ENCODE measurements at regions not wholly inside any gene's neighbourhood (a gene's known extent, or its start where the extent isn't known, plus 50 kb on each side); places are given as distances from the start of the nearest gene placed in this dataset.

GRCh38 chr3:102099913-102100312 is 250.6 kb downstream of the NFKBIZ start:
- DNase-seq (ENCODE audit: extremely low read depth, low read depth): no peak
- H3K4me3 ChIP-seq (replicated peaks; ENCODE audit: low read depth, low read length): no peak overlapping the region
- TF ChIP-seq CTCF (IDR thresholded peaks at IDR 0.05; ENCODE audit: low read depth, low read length, missing control alignments): no peak

GRCh38 chr3:102102394-102102793 is 253.1 kb downstream of the NFKBIZ start:
- no peak for TF ChIP-seq CTCF (IDR thresholded peaks at IDR 0.05; ENCODE audit: low read depth, low read length, missing control alignments)
- DNase-seq (ENCODE audit: extremely low read depth, low read depth): no peak
- H3K4me3 ChIP-seq (replicated peaks; ENCODE audit: low read depth, low read length): no peak overlapping the region

- TF ChIP-seq CTCF (IDR thresholded peaks at IDR 0.05; ENCODE audit: low read depth, low read length, missing control alignments): no peak
- H3K4me3 ChIP-seq (replicated peaks; ENCODE audit: low read depth, low read length): no peak overlapping the region
Measured at GRCh38 chr3:102104033-102104432, 254.7 kb downstream of the NFKBIZ start.

GRCh38 chr3:102105193-102105592 is 255.9 kb downstream of the NFKBIZ start:
- no peak for TF ChIP-seq CTCF (IDR thresholded peaks at IDR 0.05; ENCODE audit: low read depth, low read length, missing control alignments)
- no peak for DNase-seq (ENCODE audit: extremely low read depth, low read depth)
- no peak overlapping the region for H3K4me3 ChIP-seq (replicated peaks; ENCODE audit: low read depth, low read length)

More at GRCh38 chr3:102104033-102104432, 254.7 kb downstream of the NFKBIZ start:
- DNase-seq (ENCODE audit: extremely low read depth, low read depth): no peak

- no peak overlapping the region for H3K4me3 ChIP-seq (replicated peaks; ENCODE audit: low read depth, low read length)
- no peak for TF ChIP-seq CTCF (IDR thresholded peaks at IDR 0.05; ENCODE audit: low read depth, low read length, missing control alignments)
- DNase-seq (ENCODE audit: extremely low read depth, low read depth): peak; percentile 30
Measured at GRCh38 chr3:102106416-102107097, 257.2 kb downstream of the NFKBIZ start.

GRCh38 chr3:102112704-102113230 is 263.5 kb downstream of the NFKBIZ start:
- TF ChIP-seq CTCF (IDR thresholded peaks at IDR 0.05; ENCODE audit: low read depth, low read length, missing control alignments): no peak
- no peak for DNase-seq (ENCODE audit: extremely low read depth, low read depth)
- H3K4me3 ChIP-seq (replicated peaks; ENCODE audit: low read depth, low read length): no peak overlapping the region

All from HFF-Myc (cell line).